ENCODE measurements at regions not wholly inside any gene's neighbourhood (a gene's known extent, or its start where the extent isn't known, plus 50 kb on each side); places are given as distances from the start of the nearest gene placed in this dataset.

DNA sequence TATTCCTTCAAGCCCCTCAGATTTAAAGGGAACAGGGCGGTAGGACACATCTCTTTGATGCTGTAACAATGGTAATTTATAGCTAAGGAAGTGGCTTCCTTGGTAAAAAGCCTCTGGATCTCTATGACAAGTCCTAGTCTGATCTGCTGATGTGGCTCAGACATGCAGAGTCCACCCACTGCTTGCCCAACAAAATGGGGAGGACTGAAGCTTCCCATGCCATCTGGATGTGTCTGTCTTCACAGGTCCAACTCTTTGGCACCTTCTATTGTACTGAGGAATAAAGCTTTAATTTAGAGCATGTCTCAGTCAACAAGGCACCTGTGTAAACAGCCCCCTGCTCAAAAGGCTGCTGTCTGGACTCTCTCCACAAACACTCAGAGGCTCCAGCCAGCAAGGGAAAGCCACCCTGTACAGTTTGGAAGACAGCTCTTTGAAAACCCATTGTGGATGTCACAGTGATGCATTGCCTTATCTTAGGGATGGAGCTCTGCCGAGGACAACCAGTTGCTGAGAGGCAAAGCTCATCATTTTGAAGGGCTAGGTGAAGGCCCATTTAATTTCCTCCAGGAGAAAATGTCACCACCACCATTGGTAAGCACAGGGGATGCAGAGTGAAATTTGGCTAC, 348.6 kb upstream of the GRM7 start:
- POLR2A ChIA-PET (ENCODE audit: unreplicated experiment), result no interaction called here
- H3K79me2 ChIP-seq (ENCODE audit: low read depth), result no peaks in the 10 kb centered on the region
- H3K36me3 ChIP-seq (ENCODE audit: low read depth), result no peaks in the 10 kb centered on the region

DNA sequence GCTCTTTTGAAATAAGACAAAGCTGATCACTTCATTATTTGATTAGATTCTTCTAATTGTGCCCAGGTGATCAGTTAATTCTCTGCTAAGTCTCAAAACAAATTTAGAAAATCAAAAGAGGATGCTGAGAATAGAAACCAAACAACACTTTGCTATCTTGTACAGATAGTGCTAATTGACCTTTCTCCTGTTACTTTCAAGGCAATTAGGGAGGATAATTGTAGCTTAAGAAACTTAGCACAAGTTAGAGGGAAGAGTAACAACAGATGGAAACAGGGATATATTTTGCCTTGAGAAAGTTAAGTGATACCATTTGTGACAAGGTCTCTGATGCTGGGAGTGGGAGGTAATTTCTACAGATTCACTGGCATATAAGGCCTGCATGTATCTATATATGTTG, 344.8 kb upstream of the GRM7 start:
- H3K27me3 ChIP-seq (ENCODE audit: insufficient read depth, low read depth), result no peaks in the 10 kb centered on the region
- H3K9me2 ChIP-seq (ENCODE audit: insufficient read depth), result no peaks in the 10 kb centered on the region
- no TSS peak for BruUV-seq (replicated peaks)
- H3K79me2 ChIP-seq (ENCODE audit: low read depth), result no peaks in the 10 kb centered on the region
- TF ChIP-seq, protein P1, sequence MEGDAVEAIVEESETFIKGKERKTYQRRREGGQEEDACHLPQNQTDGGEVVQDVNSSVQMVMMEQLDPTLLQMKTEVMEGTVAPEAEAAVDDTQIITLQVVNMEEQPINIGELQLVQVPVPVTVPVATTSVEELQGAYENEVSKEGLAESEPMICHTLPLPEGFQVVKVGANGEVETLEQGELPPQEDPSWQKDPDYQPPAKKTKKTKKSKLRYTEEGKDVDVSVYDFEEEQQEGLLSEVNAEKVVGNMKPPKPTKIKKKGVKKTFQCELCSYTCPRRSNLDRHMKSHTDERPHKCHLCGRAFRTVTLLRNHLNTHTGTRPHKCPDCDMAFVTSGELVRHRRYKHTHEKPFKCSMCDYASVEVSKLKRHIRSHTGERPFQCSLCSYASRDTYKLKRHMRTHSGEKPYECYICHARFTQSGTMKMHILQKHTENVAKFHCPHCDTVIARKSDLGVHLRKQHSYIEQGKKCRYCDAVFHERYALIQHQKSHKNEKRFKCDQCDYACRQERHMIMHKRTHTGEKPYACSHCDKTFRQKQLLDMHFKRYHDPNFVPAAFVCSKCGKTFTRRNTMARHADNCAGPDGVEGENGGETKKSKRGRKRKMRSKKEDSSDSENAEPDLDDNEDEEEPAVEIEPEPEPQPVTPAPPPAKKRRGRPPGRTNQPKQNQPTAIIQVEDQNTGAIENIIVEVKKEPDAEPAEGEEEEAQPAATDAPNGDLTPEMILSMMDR (conservative IDR thresholded peaks at IDR 0.05), result no peak
- TF ChIP-seq EZH2 (IDR thresholded peaks at IDR 0.05; ENCODE audit: low read depth), result no peak
- intact Hi-C loops (cut with micrococcal nuclease; ENCODE audit: unreplicated experiment), result no loop called here
- no peak overlapping the region for H3K4me2 ChIP-seq
- no peaks in the 10 kb centered on the region for H3K4me1 ChIP-seq (replicated peaks; ENCODE audit: insufficient read depth)
- no peaks in the 10 kb centered on the region for H3F3A ChIP-seq (ENCODE audit: insufficient read depth, low read depth)
- CTCF ChIA-PET, result no interaction called here
- no peak overlapping the region for H3K27ac ChIP-seq
- H3K4me3 ChIP-seq, result no peak overlapping the region
- no peak overlapping the region for H2AFZ ChIP-seq
- no peak for DNase-seq
- H3K9me3 ChIP-seq (ENCODE audit: insufficient read depth, low read depth), result no peaks in the 10 kb centered on the region; the same call in 1 of the 2 replicates
- no peaks in the 10 kb centered on the region for H3K36me3 ChIP-seq (ENCODE audit: low read depth)
- POLR2A ChIA-PET (ENCODE audit: unreplicated experiment), result no interaction called here
- no peaks in the 10 kb centered on the region for H4K20me1 ChIP-seq (ENCODE audit: insufficient read depth)

More for the DNA sequence above, 348.6 kb upstream of the GRM7 start:
- H2AFZ ChIP-seq, result no peak overlapping the region
- BruUV-seq (replicated peaks), result no TSS peak
- no peaks in the 10 kb centered on the region for H3K9me2 ChIP-seq (ENCODE audit: insufficient read depth)
- intact Hi-C loops (cut with micrococcal nuclease; ENCODE audit: unreplicated experiment), result no loop called here
- H4K20me1 ChIP-seq (ENCODE audit: insufficient read depth), result no peaks in the 10 kb centered on the region
- CTCF ChIA-PET, result no interaction called here
- no peaks in the 10 kb centered on the region; the same call in 1 of the 2 replicates for H3F3A ChIP-seq (ENCODE audit: insufficient read depth, low read depth)
- H3K9me3 ChIP-seq (ENCODE audit: insufficient read depth, low read depth), result no peaks in the 10 kb centered on the region
- DNase-seq, result no peak
- TF ChIP-seq EZH2 (IDR thresholded peaks at IDR 0.05; ENCODE audit: low read depth), result no peak
- H3K4me3 ChIP-seq, result no peak overlapping the region
- no peaks in the 10 kb centered on the region for H3K4me1 ChIP-seq (replicated peaks; ENCODE audit: insufficient read depth)
- H3K4me2 ChIP-seq, result no peak overlapping the region
- H3K27ac ChIP-seq, result no peak overlapping the region
- H3K27me3 ChIP-seq (ENCODE audit: insufficient read depth, low read depth), result no peaks in the 10 kb centered on the region

DNA sequence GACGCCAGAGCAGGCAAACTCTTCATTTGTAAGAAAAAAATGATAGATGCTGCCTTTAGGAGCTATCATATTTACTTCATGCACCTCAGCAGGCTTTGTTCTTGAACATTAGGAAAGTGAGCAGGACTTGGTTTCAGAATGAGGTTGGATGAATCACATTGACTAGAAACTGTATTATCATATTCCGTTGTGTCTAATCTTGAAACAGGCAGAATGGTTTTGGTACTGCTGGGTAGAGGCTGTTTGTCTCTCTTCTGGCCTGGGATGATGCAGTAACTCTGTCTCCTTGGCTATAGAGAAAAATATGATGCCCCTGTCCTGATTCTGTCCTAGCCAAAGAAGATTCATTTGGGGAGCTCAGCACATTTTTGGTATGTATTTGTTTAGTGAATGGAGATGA, 344.2 kb upstream of the GRM7 start:
- CTCF ChIA-PET, result no interaction called here

More for the DNA sequence above, 344.2 kb upstream of the GRM7 start:
- no peaks in the 10 kb centered on the region for H3K9me2 ChIP-seq (ENCODE audit: insufficient read depth)
- no peaks in the 10 kb centered on the region for H3F3A ChIP-seq (ENCODE audit: insufficient read depth, low read depth)
- POLR2A ChIA-PET (ENCODE audit: unreplicated experiment), result no interaction called here
- no peaks in the 10 kb centered on the region for H4K20me1 ChIP-seq (ENCODE audit: insufficient read depth)
- TF ChIP-seq, protein P1 (conservative IDR thresholded peaks at IDR 0.05), result no peak
- TF ChIP-seq EZH2 (IDR thresholded peaks at IDR 0.05; ENCODE audit: low read depth), result no peak
- H3K9me3 ChIP-seq (ENCODE audit: insufficient read depth, low read depth), result no peaks in the 10 kb centered on the region; the same call in 1 of the 2 replicates
- H3K27me3 ChIP-seq (ENCODE audit: insufficient read depth, low read depth), result no peaks in the 10 kb centered on the region
- intact Hi-C loops (cut with micrococcal nuclease; ENCODE audit: unreplicated experiment), result no loop called here
- H3K27ac ChIP-seq, result no peak overlapping the region
- DNase-seq, result no peak
- no peak overlapping the region for H2AFZ ChIP-seq
- no TSS peak for BruUV-seq (replicated peaks)
- no peaks in the 10 kb centered on the region for H3K79me2 ChIP-seq (ENCODE audit: low read depth)
- no peaks in the 10 kb centered on the region for H3K36me3 ChIP-seq (ENCODE audit: low read depth)
- H3K4me3 ChIP-seq, result no peak overlapping the region
- no peak overlapping the region for H3K4me2 ChIP-seq
- no peaks in the 10 kb centered on the region for H3K4me1 ChIP-seq (replicated peaks; ENCODE audit: insufficient read depth)
